A204.1 (cell line): ENCODE measurements at regions not wholly inside any gene's neighbourhood (a gene's known extent, or its start where the extent isn't known, plus 50 kb on each side); places are given as distances from the start of the nearest gene placed in this dataset.

Experiments
- FAIRE-seq: peaks from 2 replicates; lab custom pipeline; 2012; peaks lifted over from hg19 to GRCh38; lab: Jason Lieb, UNC

DNA sequence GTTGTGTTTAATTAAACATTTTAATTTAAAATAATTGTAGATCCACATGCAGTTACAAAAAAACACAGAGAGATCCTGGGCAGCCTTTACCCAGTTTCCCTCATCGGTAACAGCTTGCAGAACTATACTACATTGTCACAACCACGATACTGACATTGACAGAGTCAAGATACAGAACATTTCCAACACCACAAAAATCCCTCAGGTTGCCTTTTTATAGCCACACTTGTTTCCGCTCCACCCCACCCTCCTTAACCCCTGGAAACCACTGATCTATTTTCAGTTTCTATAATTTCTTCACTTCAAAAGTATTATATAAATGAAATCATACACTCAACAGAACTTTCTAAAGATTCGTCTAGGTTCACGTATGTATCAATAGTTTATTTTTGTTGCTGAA lies 458.8 kb upstream of the SOX5 start:
- FAIRE-seq, result no peak

DNA sequence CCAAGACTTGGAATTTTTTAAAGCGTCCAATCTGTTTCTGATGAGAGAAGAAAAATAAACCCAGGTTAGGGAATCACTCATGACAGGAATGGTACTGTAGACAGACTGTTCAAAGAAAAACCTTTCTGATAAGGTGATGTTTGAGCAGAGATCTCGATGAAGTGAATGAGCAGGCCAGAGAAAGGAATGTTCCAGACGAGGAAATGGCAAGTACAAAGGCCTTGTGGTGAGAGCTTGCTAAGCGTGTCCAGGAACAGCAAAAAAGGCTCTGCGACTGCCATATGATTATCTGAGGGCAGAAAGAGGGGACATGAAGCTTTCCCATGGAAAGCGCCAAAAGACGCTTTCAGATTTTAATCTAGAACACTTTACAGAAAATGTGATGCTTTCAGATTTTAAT lies 458.4 kb upstream of the SOX5 start:
- no peak for FAIRE-seq

DNA sequence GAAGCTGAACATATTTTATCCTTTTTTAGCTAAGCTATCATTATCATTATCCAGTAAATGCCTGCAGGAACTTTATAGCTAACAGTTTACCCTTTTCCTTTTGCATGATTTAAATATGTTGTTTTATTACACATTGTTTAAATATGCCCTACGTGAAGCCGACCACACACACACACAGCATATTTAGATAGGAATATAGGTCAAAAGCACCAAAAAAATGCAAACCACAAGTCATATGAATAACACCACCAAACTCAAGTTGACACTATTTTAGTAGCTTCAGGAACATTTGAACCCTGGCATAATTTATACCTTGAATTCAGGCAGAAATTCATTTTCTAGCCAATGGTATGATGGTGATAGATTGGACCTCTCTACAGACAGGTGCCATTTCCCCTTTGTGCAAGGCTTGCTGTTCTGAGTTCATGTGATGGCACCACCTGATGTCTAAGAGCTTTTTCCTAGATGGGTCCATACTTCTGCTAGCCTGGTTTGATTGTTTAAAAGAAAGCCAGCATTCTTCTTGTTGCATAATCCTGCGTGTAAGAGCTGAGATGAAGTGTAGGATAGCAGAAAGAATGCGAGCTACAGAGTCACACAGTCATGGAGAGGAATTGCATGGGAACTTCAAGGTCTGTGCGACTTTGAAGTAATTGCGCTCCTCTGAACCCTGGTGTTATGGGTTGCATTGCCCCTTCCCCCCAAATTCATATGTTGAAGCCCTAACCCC lies 454.8 kb upstream of the SOX5 start:
- no peak for FAIRE-seq

DNA sequence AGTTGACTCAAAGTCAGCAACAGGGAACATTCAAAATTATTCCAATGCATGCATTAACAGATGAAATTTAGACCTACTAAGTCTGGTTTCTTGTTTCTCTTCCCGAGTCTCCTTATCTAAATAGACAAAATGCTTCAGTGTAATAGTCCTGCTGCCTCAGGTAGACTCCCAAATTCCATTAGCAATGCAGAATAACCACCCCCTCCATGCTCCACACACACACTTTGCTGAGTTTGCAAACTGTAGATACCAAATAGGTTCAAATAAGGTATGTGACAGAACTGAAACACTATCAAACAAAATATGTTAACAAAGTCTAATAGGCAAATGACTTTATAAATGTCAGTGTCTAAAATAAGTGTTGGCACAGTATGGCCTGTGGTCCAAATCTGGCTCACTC lies 451.1 kb upstream of the SOX5 start:
- no peak for FAIRE-seq

DNA sequence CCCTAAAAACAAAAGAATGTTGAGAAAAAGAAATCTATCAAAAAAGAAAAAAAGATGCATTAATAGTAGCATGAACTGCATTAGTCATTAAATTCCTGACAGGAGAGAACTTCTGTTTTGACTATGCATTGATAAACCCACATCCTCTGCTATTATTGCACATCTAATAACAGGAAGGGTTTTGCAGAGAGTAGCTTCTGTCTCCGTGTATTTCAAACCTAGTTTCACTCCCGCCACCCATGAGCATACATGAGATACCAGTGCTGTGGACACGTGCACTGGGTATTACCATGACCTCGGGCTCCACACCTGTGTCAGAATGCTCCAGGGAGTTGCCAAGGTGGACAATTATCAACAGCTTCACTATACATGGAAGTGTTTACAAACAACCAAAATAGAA lies 449.1 kb upstream of the SOX5 start:
- no peak for FAIRE-seq

DNA sequence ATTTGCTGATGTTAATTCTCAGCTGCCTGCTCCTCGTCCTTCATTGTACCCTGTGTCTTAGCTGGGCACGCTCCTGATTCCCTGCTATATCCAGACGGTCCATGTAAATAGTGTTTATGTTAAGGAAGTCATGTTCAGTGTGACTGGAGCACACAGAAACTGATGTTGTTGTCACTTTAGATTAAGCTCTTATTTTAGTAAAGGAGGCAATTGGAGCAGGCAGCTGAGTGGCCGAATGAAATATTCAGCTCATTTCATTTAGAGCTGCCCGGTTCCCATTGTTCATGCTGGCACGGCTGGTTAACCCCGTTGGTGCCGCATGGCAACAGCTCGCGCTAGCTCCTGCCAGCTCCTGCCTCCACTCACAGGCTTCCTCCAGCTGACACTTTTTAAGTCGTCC lies 446.8 kb upstream of the SOX5 start:
- FAIRE-seq, result no peak

DNA sequence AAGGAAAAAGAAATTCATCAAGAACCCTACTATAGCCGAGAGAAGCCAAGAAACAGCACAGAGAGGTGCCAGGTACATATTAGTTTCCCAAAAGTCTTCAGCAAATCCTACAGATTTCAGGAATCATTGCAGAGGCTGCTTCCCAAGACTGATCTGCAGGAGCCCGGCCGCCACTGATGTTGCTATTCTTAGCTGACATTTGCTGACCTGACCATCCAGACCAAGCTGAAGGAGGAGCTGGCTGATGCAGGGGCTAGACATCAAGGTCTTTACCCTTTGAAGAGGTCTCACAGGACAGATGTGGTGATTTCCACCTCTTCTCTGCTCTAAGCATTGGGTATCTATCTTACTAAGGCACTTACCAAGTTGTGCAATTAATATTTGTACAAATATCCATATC lies 444.8 kb upstream of the SOX5 start:
- FAIRE-seq, result no peak

DNA sequence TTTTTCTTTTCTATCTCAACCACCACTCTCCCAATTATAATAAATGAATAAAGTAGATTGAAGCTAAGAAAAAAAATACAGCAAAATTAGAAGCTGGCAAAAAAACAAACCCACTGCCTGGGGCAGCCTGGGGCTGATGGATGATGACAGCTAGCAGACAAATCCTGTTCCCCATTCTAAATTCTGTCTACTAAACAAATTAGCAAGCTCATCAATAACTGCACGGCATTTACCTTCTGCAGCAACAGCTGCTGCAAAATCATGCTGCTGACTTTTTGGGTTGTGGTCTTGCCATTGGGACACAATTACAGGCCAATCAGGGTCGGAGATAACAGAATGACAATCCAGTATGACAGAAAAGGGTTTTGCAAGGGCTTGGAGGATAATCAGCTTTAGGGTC lies 443.6 kb upstream of the SOX5 start:
- FAIRE-seq, result no peak

DNA sequence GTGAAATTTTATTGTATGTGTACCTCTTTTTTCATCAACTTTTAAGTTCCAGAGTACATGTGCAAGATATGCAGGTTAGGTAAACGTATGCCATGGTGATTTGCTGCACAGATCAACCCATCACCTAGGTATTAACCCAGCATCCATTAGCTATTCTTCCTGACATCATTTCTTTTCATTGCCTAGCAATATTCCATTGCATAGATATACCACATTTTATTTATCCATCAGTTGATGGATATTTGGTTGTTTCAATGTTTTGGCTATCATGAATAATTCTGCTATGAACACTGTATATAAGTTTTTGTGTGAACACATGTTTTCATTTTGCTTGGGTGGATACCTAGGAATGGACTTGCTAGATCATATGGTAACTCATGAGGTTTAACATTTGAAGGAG lies 439.9 kb upstream of the SOX5 start:
- no peak for FAIRE-seq

DNA sequence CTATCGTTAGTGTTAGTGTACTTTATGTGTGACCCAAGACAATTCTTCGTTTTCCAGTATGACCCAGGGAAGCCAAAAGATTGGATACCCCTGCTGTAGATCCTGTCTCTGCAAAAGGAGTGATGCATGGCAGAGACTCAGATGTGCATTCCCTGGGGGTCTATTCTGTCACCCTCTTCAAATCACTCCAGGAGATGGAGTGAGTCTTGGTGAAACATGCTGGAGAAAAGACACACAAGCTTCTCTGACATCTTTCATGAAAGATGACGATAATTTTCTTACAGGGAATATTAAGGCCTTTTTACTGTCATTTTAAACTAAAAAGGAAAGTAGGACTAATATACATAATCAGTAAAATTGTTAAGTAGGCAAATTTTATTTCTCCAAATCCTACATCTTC lies 437.9 kb upstream of the SOX5 start:
- no peak for FAIRE-seq

DNA sequence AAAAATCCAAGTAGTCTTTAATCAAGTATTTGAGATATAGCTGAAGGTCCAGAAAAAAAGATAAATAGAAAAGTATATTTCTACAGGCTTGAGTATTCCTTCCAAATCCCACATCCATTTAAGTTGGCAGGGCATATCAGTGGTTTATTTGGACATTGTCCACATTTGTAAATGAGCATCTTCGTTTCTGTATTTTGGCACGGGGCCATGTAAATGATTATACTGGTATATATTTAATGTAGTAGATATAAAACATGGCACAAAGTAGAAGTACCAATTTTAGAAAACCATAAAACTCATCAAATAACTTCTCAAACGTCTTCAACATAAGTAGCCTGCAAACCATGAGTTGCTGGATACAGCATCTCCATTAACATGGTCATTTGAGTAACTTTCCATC lies 437.4 kb upstream of the SOX5 start:
- no peak for FAIRE-seq

DNA sequence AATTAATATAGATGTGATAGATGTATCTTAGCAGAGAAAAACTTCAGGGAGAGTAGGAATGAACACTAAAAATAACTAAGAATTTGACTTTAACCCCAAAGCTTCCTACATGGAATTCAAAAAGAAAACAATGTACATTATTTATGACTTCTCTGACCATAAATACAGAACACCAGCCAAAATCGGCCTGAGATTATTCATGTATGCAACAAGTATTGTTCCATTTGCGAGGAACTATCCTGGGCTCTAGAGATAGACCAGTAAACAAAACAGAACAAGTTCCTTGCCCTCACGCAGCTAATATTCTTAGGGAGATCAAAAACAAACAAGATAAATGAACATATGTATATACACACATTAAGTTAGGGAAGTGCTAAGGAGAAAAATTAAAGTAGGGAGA lies 432.3 kb upstream of the SOX5 start:
- FAIRE-seq, result no peak

DNA sequence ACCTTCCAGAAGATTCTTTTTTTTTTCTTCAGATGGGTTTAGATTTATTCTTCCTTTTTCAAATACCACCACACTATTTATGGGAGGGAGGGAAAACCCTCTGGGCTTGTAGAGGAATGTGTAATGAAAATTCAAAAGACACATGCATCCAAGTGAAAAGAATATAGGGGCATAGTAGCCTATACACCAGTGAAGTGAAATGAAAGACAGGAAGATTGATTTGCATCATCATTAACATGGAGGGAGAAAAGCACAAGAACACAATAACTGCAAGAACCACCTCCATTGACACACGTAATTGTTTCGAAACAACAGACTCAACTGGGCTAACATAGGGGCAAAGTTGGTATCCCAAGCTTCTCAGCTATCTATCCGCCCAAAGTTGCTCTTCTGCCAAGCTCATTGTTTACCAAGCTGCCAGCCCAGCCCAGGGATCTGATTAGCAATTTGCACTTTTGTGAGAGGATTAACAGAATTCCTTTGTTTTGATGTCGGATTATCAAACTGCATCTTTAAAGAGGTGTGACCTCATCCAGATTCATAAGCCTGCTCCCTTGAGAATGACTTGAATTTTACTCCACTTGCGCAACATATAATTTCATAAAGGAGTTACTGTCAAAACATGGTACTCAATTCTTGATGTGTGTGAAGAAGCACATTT lies 430.5 kb upstream of the SOX5 start:
- no peak for FAIRE-seq

DNA sequence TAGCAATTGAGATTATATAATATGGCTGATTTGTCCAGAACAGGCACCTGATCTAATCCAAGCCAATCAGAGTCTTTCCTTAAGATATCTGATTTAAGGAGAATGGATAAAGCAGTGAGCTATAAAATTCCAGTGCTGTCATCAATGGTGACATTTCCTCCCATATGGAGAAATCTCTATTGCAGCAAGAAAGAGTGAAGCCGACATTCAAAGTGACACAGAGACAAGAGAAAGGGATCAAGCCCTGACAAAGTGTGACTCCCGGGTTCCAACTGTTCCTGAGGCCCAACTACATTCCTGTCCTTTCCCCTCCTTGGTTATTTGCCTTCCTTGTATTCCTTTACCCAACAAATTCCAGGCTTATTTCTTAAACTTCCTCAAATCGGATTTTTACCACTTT lies 430.0 kb upstream of the SOX5 start:
- FAIRE-seq, result no peak

DNA sequence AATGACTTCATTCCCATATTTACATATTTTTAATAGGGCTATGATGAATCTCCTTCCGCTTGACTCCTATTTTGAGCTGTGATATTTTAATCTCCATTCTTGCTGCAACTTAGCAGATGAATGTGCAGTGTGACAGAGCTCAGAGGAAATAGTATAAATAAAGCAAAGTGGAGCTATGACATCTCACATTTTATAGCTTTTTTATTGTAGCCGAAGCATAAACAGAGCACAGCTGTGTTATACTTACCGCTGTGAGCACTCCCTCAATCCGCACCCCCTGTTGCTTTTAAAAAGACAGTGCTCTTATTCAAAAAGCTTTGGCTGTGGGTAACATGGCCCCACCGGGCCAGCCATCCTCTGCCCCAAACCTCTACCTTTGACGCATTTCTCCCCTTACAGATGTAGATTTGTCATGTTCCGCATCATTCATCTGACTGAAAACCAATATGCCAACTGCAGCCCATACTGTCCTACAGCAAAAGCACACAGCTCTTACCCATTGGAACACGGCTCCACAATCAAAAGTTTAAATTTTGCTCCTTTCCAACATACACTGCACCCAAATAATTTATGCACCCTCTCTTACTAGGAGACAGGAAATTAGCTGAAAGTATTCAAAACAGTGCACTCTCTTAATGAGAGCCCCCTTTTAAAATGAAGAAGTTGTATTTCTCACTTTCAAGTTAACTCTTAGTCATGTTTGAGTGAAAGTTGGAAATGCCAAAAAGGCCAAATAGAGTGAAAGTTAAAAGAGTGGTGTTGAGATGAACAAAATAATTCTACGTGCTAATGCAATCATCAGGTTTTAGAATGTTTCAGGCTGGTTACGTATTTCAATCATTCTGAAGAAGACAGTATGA lies 429.3 kb upstream of the SOX5 start:
- FAIRE-seq, result no peak

DNA sequence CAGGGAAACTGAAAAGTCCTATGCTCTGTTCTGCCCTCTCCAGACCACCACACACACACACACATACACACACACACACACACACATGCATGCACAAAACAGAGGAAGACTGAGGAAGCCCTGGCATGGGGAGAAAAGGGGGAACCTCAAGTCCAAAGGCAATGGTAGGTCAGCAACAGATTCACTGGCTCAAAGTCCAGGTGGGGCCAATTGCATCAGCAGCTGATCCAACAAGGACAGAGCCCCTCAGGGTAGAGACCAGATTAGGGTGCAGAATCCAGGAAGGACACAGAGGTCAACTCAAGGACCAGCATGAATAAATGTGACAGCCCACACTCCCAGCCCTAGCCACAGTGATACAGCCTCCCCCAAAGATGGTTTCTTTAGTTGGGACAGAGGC lies 425.0 kb upstream of the SOX5 start:
- FAIRE-seq, result no peak

DNA sequence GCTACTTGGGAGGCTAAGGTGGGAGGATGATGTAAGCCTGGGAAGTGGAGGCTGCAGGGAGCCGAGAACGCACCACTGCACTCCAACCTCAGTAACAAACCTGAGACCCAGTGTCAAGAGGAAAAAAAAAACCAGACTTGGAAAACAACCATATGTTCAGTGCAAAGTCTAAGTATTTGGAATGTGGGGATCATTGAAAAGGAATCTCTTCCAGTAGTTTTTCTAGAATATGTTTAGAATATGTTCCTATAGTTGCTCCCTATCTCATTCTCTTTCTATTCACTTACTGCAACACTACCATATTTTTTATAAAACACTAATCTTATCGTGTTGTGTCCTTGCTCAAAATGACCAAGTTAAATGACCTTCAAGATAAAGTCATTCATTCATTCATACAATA lies 423.5 kb upstream of the SOX5 start:
- FAIRE-seq, result no peak

DNA sequence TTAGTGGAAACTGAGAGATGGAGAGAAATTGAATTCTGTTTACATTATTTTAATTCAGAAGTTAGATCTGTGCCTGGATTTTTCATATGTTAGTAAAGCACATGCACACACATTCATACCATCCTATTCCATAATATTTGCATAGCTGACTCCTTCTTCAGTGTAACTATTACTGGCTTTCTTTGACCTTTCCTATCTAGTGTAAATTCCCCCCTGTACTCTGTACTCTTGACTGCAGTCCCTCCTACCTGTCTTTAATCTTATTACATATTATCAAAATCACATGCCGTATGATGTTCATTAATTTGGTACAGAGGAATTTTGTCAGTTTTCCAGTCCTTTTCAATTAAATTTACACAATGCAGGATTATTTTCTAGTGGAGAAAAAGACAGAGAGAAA lies 417.0 kb upstream of the SOX5 start:
- FAIRE-seq, result no peak

DNA sequence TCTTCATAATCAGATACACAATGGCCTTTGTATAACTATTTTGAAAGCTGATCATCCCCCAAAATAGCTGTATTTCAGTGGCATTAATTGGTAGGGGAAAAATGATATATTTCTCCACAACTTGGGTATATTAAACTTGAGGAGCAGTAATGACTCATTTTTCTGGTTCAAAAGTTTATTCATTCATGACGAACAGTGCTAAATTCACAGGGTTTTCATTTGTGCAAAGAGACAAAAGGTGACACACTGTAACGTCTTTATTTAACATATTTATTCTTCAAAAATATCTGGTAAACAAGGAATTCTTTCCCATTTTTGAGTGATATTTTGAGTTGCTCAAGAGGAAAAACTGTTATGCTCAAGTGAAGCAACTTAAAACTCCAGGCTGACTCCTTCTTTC lies 415.5 kb upstream of the SOX5 start:
- no peak for FAIRE-seq

DNA sequence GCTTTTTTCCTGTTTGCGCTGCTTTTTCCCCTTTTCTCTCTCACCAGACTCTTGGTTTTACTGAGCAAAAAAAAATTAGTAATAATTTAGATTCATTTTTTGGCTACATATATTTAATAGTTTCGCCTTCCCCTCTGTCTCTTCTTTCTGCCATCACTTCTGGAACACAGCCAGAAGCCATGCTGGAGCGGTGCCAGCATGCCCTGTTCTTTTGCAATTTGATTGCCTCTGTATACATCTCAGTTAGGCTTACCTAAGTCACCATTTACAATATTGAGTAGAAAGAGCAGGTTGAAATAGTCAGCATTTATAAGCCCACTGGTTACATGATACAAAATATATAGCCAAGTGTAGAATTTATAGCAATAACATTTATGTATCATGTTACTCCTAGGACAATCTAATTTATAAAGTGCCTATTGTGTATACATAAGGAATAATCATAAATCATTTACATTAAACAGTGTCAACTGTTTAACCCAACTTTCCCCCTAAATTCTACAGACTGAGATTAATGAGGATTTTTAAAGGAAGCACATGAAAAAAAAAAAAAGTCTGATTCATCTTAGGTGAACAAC lies 413.8 kb upstream of the SOX5 start:
- no peak for FAIRE-seq

DNA sequence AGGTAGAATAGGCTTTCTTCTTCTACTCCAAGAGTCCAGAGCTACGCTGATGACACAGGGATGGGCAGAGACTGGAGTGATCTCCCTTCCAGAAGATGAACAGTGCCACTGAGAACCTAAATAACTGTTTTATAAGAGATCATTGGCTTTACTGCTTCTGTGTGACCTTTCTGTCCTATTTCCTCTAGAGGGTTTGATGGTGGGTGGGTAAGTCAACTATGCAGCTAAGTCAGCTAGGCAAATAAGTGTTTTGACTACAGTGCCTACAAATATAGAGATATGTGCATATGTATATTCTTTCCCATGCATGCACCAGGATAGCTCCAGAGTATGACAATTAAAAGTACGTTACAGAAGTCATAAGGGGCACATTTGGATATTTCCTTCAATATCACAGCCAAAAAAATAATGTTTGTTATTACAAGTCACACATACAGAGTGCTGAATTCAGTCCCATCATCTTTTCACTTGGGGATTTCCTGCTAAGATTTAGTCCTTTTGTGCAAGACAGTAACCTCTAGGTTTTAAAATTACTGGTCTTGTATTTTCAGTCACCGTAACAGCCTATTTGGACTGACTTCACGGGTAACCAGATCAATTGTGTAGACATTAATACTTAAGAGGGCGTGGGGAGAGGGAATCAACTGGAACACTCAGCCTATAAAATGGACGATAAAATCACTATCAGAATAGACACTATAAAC lies 412.6 kb upstream of the SOX5 start:
- FAIRE-seq, result no peak

DNA sequence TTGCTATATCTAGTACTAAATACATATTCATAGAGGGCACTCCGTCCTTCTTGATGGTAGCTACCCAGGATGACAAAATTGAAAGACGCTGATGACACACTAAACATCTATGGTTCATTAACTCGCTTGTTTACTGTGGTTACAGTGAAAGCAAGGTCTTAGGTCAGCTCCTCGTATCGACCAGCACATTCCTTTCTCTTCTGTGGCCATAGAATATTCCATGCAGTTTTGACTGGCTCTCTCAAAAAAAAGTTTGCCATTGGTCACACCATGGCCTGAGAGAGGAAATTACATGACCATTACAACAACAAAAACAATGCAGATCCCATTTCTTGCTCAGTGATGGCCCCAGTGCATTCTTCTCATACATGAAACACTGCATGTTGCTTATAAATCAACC lies 411.4 kb upstream of the SOX5 start:
- FAIRE-seq, result no peak

DNA sequence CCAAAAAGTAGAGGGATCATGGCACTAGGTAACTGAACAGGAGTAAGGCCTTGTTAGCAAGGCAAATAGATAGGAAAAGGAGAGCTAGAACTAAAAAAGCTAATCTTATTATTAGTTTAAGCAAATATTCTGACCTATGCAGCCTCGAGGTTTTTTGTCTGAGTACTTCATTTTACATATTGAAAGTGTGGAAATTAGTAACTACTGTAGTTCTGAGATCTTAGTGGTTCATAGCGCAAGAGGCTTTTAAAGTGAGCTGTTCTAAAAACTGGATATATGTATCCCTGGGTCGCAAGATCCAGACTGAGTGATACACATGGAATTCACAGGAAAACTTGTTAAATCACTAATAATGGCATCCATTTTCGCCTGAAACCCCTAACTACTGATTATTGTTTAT lies 411.0 kb upstream of the SOX5 start:
- no peak for FAIRE-seq
